SH-SY5Y (cell line): ENCODE measurements at regions not wholly inside any gene's neighbourhood (a gene's known extent, or its start where the extent isn't known, plus 50 kb on each side); places are given as distances from the start of the nearest gene placed in this dataset.

Experiments
- GATA2 ChIP-seq: IDR thresholded peaks from 2 replicates; pipeline ENCODE4 v1.6.1; 2011; ENCODE audit warnings: mild to moderate bottlenecking, low read depth, low read length
- GATA3 ChIP-seq: IDR thresholded peaks from 2 replicates; pipeline ENCODE4 v1.6.1; 2011; ENCODE audit warnings: low read depth, mild to moderate bottlenecking, low read length, moderate library complexity

DNA sequence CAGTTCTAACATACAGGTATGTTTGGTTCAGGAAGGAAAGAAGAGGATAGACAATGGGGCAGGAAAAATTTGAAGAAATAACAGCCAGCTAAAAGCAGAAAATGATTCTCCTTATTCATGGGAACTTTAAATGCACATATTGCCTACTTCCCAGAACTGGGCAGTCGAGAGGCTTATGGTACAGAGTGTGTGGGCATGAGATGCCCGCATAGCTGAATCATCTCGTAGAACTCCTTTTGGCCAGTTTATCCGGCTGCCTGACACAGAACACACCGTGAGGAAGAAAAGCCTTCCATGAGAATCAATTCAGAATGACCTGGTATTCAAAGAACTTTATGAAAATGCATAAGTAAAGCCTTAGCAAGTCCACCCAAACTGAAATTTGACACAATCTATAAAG lies 471.6 kb downstream of the SH2D4B start:
- no peak for TF ChIP-seq GATA2
- no peak for TF ChIP-seq GATA3
